GM18907 (cell line): ENCODE measurements at regions not wholly inside any gene's neighbourhood (a gene's known extent, or its start where the extent isn't known, plus 50 kb on each side); places are given as distances from the start of the nearest gene placed in this dataset.
"Not testable (repeated sequence)": the region's sequence is repeated elsewhere in the genome, so short reads cannot be mapped to it uniquely, and the experiment has no call there.

ENCODE experiments used
- ATAC-seq: cut with Tn5 transposase; IDR thresholded peaks from one replicate; pipeline ENCODE4 v1.9.1; 2021; ENCODE audit warnings: mild to moderate bottlenecking, moderate library complexity; ENCODE audit not compliant: unreplicated experiment

- not testable (repeated sequence) for ATAC-seq
These were observed 550.3 kb upstream of the ADAMTS5 start for GRCh38 chr21:27517177-27517576.

DNA sequence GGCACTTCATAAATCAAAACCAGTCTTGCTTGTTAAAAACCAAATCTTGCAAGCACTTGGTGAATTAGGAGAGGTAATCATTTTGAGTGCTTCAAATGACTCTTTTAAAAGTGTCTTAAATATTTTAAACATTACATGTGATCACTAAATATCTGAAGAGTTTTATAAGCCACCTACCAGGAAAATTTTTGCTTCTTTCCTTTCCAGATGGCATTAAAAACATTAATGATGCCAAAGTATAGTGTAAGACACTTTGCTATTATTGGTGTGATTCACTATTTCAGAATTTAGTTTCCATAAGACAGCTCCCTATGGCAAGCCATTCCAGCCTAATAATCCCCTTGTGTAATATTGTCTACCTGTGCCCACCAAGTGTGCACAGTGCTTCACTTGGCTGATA lies 548.8 kb upstream of the ADAMTS5 start:
- no peak for ATAC-seq

- no peak for ATAC-seq
These were observed 546.9 kb upstream of the ADAMTS5 start for GRCh38 chr21:27513825-27514224.

- ATAC-seq, result no peak
These were observed 546.1 kb upstream of the ADAMTS5 start for GRCh38 chr21:27513016-27513415.

- ATAC-seq, result no peak
These were observed 544.3 kb upstream of the ADAMTS5 start for GRCh38 chr21:27511233-27511632.

- ATAC-seq, result no peak
These were observed 540.8 kb upstream of the ADAMTS5 start for GRCh38 chr21:27507695-27508094.

DNA sequence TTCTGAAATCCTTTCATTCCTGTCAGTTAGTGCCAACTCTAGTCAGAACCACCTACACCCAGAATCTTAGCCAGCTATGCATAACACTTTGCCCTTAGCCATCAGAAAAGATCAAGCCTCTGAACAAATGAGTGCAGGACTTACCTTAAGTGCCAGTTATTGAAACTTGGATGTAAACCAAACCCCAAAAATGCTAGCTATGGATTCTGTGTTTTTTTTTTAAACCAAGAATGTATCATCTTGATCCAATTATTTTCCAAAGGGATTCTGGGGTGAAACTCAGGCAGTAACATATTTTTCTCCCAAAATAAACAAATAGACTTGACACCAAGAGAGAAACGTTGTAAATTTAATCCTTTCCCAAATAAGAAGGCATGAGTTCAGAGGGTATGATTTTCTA lies 538.6 kb upstream of the ADAMTS5 start:
- no peak for ATAC-seq

DNA sequence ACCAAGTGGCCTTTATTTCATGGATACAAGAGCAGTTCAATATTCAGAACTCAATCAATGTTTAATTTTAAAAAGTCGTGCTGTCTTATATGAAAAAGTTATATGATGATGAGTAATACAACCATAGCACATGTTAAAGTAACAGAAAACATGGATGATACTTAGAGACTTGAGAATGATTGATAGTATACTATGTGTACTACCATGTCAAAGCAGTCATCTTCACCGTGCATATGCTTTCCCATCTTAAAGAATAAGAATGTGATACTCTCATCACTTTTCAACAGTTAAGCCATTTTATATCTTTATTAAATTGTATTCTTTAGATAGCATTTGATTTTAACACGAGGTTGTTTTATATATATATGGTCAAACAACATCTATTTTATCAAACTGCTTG lies 535.9 kb upstream of the ADAMTS5 start:
- ATAC-seq, result no peak

- no peak for ATAC-seq
These were observed 531.1 kb upstream of the ADAMTS5 start for GRCh38 chr21:27498025-27498424.

GRCh38 chr21:27495836-27496235 lies 528.9 kb upstream of the ADAMTS5 start:
- no peak for ATAC-seq

- no peak for ATAC-seq
These were observed 526.7 kb upstream of the ADAMTS5 start for GRCh38 chr21:27493542-27493941.

DNA sequence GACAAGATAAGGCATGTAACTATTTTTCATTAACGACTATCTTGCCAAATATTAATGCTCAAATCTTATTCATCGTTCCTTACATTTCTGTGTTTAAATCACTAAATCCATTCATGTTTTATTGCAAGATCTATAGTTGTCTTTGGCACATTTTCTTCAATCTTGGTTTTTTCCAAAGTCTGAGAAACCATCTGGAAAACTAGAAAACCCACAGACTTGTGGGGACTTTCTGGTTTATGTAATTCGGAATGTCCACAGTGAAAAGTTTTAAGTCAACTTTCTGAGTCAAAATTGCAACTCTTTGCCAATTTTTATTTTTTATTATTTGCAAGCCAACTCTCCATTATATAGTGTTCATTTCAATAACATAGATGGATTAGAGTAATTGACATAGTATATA lies 520.8 kb upstream of the ADAMTS5 start:
- no peak for ATAC-seq

DNA sequence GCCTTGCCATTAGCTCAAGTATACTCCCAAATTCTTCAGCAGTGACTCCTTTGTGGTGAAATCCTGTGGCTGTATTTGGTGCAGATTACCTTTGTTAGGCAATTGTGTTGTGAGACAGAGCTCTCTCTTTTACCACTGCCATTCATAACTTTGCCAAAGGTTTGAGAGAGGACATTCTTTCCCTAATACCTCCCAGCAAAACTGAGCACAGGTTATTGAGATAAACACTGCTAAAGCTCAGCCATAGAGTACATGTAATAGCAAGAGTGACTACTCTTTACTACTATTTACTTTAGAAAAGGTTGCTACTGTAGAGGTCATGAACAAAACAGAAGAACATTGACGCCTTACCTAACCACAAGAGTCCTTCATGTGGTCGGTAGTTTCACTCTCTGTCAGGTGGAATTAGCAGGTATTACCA lies 514.0 kb upstream of the ADAMTS5 start:
- no peak for ATAC-seq

GRCh38 chr21:27477296-27477695 lies 510.4 kb upstream of the ADAMTS5 start:
- no peak for ATAC-seq

DNA sequence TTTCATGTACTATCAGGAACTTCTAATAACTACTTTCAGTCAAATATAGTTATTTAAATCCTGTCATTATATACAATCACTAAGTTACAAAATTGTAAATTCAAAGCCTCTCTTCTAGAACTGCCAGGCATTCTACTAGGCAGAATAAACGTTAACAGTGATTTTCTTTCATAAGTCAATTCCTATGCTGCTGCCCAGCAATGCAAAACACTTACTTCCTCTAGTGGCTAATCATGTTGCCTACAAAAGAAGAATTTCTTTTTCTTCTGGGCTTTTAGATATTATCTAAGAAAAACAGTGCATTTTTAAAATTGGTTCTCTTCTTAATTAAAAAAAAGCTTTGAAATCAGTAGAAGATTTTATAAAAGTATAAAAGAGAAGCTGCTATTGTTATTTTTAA lies 509.8 kb upstream of the ADAMTS5 start:
- no peak for ATAC-seq

DNA sequence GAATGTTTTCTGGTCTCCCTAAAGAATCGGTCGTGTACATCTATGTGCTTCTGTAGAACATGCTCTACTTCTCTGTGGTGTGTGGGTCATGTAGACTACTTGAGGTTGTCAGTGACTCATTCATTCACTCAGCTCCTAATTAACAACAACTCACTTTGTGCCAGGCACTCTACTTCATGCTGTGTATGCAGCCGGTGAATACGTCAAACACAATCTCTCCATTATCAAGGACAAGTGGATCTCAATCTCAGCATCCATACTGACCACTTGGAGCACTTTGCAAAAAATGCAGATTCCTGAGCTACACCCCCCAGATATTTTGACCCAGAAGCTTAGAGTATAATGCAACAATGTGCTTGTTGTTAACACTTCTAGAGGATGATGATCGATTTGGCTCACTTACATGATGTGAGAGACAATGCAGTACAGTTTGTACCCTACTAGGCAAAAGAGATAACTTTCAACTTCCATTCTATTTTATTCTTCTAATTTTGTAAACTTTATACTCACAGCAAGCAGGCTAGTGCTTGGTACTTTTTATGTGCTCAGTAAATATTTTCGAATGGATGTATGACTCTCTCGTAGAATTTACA lies 508.6 kb upstream of the ADAMTS5 start:
- ATAC-seq, result no peak

DNA sequence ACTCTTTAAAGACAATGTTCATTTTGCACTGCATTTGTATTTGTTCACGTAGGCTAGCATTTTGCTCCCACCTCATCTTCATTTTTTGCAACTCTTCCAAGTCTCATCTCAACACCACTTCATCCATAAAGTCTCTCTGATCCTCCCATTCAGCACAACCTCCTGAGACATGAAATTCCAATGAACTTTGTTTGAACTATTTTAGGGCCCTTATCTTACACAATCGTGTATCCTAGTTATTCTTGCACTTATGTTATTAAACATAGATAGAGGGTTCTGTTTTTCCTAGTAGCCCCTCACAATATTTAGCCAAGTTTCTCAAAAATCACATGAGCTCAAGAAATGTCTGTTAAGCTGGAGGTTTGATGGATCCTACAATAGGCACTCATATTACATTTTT lies 500.5 kb upstream of the ADAMTS5 start:
- no peak for ATAC-seq

GRCh38 chr21:27466140-27466539 lies 499.3 kb upstream of the ADAMTS5 start:
- no peak for ATAC-seq

GRCh38 chr21:27464648-27465047 lies 497.8 kb upstream of the ADAMTS5 start:
- ATAC-seq, result no peak

DNA sequence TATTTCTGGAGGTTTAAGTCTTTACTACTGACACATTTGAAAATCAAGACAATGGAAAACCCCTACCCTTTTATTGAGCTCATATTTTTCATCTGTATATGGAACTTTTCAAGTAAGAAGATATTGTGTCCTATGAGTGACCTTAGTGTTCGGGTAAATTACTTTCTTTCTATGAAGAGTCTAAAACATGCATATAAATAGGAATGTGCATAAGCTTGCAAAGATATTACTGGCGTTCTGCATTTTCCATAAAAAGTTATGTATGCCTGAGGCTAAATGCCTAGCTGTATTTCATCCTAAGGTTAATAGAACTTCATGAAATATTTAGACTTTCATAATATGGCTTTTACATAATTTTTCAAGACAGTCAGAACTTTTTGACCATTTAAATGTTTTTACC lies 495.8 kb upstream of the ADAMTS5 start:
- ATAC-seq, result no peak

DNA sequence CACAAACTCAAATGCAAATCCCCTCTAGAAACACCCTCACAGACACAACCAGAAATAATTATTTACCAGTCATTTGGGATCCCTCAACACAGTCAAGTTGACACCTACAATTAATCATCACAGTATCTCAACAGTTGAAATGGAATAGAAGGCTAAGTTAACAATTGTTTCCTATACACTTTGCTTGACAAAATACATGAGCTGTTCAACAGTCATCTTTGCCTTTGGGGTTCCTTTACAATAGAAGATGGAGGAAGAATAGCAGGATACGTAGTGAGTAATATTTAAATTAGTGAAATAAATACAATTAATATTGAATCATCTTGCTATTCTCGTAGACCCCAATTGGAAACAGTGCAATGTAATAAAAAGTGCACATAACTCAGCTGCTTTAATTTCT lies 487.3 kb upstream of the ADAMTS5 start:
- ATAC-seq, result no peak

DNA sequence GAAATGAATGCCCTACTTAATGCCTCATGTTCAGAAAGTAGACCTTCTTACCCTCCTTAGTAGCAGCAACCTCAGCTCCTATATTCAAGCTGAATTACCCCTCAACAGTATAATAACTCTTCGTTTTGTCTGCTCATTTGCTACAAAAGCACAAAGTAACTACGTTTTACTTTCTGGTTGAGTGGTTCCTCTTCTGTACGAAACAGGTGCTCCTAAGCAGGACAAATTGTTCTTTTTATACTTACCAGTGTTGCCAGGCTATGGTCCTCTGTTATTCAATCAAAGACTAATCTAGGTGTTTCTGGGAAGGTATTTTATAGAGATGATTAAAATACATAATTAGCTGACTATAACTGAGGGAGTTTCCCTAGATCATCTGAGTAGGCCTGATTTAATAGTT lies 484.2 kb upstream of the ADAMTS5 start:
- ATAC-seq, result no peak

- no peak for ATAC-seq
These were observed 483.3 kb upstream of the ADAMTS5 start for GRCh38 chr21:27450216-27450615.

GRCh38 chr21:27448960-27449359 lies 482.1 kb upstream of the ADAMTS5 start:
- no peak for ATAC-seq
